HG03457 (cell line): ENCODE measurements at regions not wholly inside any gene's neighbourhood (a gene's known extent, or its start where the extent isn't known, plus 50 kb on each side); places are given as distances from the start of the nearest gene placed in this dataset.
"Not testable (repeated sequence)": the region's sequence is repeated elsewhere in the genome, so short reads cannot be mapped to it uniquely, and the experiment has no call there.

Source experiments
- ATAC-seq: cut with Tn5 transposase; IDR thresholded peaks from one replicate; pipeline ENCODE4 v1.9.1; 2021; ENCODE audit warnings: moderate number of reproducible peaks; ENCODE audit not compliant: unreplicated experiment

- ATAC-seq, result no peak
Observed at GRCh38 chr20:12416281-12416680, 498.6 kb downstream of the BTBD3 start.

DNA sequence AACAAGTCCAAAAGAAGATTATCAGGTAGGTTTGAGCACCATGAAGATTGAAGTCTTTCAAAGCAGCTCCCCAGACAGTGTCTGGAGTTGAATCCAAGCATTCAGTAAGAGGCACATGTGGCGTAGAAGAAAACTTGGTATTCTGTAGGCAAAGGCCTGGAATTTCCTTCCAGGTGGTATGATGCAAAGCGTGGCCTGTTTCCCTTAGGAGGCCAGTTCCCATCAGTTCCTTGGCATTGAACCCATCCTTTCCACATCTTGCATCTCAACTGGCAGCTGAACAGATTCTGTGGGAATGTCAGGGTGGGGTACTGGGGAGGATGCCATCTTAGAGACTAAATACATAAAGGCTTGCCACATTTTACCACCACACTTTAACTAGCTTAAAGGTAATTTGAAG, 516.0 kb downstream of the BTBD3 start:
- no peak for ATAC-seq

GRCh38 chr20:12434672-12435071, 517.0 kb downstream of the BTBD3 start:
- ATAC-seq, result no peak

DNA sequence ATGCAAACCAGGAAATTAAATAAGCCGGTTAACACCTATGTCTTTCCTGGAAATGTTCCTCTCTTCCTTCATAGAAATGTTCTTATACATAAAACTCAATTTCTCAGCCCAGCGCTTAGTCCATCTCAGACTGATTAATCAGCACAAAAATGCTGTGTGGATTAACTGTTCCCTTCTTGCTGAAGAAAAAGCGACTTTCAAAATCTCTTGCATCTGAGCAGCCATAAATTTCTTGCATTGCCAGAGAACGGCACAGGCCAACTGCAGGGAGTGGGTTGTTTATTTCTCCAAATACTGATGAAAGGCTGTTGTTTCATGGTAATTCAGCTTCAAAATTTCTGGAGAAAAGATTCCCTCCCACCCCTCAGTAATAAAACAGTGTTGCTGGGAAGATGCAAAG, 517.6 kb downstream of the BTBD3 start:
- ATAC-seq, result no peak

DNA sequence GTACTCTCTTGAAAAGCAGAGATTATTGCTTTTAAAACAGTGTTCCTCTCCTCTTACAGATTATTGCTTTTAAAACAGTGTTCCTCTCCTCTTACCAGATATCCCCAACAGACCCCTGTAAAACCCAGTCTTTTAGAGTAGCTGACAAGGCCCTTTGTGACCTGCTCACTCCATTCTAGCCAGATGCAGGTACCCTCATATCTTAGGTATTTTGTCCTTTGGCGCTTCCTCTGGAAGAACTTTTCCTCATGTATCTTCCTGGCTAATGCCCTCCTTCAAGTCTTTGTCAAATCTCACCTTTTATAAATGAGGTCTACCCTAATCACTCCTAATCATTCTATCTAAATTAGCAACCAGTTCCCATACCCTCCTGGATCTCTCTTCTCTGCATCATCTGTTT, 536.0 kb downstream of the BTBD3 start:
- ATAC-seq, result no peak

- ATAC-seq, result no peak
Observed at GRCh38 chr20:12455148-12455547, 537.5 kb downstream of the BTBD3 start.

GRCh38 chr20:12458241-12458640, 540.5 kb downstream of the BTBD3 start:
- no peak for ATAC-seq

DNA sequence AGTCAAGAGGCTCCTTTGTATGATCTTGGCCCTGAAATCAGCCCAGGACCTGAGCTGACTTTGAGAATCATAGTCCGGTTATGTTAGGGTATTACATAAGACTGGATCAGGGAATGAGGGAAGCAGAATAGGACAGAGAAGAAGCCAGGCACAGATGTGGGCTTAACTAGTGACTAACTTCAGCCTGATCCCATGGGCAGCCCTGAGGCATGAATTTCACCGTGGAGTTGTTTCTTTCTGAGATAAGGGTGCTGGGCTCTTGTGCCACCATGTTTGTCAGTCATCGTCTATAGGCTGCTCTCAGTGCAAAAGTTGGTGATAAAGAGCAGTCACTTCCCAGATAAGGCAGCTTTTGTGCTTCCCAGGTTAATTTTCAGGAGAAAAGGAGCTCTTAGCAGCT, 544.7 kb upstream of the SPTLC3 start:
- no peak for ATAC-seq

GRCh38 chr20:12466915-12467314, 541.9 kb upstream of the SPTLC3 start:
- ATAC-seq, result no peak

DNA sequence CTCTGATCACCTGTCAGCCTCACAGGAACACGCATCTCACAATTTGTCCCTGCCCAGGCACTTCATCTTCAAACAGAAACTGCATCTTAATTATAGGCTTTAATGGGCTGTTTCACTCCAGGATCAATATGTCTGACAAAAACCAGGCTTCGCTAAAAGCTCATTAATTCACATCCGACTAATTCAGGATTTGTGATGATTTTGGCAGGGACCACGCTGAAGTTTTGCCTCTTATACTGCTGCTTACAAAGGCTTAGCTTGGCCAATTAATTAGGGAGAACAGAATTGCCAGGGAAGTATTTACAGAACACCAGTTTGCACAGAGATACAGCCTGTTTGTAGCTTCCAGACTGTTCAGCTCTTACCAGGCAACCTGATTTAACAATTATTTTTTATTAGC, 541.0 kb upstream of the SPTLC3 start:
- no peak for ATAC-seq

DNA sequence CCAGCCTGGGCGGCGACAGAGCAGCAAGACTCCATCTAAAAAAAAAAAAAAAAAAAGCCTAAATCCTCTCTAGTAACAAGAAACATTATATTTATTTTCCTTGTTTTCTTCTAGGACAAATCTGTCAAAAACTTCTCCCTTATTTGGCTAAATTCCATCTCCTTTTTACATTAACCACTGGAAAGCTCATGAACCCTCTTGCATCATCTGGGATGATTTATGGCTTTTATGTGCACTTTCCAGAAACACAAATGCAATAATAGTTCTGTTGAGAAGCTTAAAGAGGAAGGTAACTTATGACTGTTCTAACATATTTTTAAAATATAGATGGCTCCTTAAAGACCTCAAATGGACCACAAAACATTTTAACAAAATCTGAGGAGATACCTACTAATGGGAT, 526.1 kb upstream of the SPTLC3 start:
- no peak for ATAC-seq

GRCh38 chr20:12502443-12502842, 506.3 kb upstream of the SPTLC3 start:
- ATAC-seq, result no peak

GRCh38 chr20:12504779-12505178, 504.0 kb upstream of the SPTLC3 start:
- ATAC-seq, result no peak

- ATAC-seq, result no peak
Observed at GRCh38 chr20:12511499-12511898, 497.3 kb upstream of the SPTLC3 start.

DNA sequence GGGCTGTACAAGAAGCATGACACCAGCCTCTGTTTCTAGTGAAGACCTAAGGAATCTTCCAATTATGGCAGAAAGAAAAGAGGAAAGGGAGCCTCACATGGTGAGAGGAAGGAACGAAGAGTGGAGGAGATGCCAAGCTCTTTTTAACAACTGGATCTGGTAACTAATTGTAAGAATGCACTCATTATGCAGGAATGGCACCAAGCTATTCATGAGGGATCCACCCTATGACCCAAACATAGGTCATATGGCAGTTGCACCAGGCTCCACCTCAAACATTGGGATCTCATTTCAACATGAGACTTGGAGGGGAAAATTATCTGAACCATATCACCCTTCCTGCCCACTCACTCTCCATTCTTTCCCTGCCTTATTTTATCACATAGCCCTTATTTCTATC, 496.0 kb upstream of the SPTLC3 start:
- ATAC-seq, result no peak

DNA sequence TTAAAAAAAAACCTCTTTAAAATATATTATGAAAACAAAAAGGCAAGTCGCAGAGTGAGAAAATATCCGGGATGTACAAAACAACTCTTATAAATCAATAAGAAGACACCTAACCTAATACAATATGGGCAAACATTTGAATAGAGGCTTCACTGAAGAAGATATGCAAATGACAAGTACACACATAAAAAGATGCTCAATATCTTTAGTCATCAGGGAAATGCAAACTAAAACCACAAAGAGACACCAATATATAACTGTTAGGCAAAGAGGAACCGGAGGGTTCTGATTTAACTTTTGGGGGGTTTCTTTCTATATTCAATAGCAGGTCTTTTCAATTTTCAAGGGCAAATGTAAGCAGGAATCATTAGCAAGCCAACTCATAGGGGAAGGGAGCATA, 480.7 kb upstream of the SPTLC3 start:
- no peak for ATAC-seq

DNA sequence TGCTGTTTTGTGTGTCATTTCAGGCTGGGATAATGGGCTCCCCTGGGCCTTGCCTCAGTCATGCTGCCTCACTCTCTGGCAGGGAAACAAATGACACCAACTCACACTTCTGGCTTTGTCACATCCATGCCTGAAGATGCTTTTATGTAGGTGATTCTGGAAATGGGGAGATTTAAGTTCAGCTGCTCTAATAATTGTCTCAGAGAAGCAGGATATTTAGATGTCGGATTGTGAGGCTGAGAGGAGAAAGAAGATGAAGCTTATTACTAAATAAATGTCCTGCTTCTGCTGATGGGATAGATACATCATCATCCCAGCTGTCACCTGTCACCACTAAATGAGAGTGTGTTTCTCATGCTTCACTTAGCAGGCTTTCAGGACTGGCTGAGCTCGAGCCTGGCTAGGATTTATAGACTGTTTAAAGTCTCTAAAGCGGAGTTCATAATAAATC, 480.2 kb upstream of the SPTLC3 start:
- ATAC-seq, result no peak

DNA sequence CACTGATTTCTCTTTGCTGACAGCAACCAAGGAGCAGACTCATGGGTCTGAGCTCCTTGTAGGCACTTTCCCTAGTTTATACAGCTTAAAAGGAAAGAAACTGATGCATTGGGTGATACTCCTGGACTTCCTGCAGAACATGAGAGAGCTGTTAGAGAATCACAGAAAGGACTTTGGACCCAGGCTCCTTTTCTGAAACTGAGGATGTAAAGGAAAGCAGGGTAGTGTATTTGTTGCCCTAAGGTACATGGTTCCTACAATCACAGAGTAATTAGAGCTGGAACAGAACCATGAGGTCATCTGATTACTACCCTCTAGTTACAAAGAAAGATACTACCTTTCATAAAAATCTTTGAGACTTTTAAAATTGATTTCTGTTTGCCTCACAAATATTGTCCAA, 477.1 kb upstream of the SPTLC3 start:
- no peak for ATAC-seq

DNA sequence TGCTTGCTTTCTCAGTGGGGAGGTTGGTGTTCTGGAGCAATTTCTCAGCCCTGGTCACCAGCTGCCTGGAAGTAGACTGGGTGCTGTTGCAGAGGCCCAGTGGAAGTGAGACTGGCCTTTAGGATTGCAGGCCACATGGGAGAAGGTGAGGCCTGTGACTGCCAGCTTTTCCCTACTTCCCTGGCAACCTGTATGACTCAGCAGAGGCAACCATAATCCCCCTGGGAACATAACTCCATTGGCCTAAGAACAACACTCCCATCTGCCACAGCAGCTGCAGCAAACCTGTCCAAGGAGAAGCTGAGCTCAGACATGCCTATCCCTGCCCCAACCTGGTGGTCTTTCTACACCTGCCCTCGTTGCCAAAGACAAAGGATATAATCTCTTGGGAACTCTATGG, 473.5 kb upstream of the SPTLC3 start:
- ATAC-seq, result no peak

DNA sequence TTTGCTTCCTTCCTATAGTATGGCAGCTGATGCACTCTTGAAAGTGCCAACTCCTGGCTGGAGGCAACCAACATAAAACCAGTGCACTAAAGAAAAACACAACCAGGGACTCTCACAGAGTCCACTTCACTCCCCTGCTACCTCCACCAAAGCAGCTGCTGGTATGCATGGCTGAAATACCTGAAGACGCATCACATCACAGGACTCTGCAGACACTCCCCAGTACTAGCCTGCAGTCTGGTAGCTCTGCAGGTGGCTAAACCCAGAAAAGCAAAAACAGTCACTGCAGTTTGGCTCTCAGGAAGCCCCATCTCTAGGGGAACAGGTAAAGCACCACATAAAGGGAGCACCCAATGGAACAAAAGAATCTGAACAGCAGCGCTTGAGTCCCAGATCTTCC, 473.0 kb upstream of the SPTLC3 start:
- ATAC-seq, result no peak

DNA sequence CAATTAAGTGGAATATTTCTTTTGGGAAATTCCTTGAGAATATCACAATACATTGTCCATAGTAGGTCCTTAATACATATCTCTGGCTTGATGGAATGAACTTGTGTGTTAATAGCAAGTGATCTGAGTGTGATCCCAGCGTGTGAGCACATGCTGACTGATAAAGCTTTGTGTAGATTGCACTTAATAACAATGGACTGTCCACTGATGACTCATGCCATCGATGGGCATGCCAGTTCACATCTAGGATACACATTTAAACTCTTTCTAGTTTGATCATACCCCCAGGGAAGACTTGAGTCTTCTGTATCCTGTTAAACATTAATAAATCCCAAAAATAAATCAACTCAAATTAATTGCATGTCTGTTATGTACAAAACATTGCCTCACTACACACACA, 454.3 kb upstream of the SPTLC3 start:
- no peak for ATAC-seq

GRCh38 chr20:12555369-12555768, 453.4 kb upstream of the SPTLC3 start:
- no peak for ATAC-seq

GRCh38 chr20:12555849-12556248, 452.9 kb upstream of the SPTLC3 start:
- ATAC-seq, result not testable (repeated sequence)

DNA sequence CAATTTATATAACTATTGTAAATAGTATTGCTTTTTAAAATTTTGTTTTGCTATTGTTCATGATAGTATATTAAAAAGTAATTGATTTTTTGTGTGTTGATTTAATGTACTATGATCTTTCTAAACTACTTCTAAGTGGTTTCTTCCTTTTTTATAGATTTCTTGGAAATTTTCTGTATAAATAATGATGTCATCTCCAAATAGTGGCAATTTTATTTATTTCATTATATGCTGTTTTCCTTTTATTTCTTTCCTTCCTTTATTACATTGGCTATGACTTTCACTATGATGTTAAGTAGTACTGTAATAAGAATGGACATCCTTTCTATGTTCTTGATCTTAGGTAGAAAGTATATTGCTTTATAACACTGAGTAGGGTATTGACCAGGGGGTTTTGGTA, 451.5 kb upstream of the SPTLC3 start:
- no peak for ATAC-seq
